Activated CD4-positive, alpha-beta memory T cell treated with anti-CD3 and anti-CD28 coated beads, Interleukin-2, amount 10 ng/mL, durations not matched to agents 7 days and 5 days (primary cell): ENCODE measurements at regions not wholly inside any gene's neighbourhood (a gene's known extent, or its start where the extent isn't known, plus 50 kb on each side); places are given as distances from the start of the nearest gene placed in this dataset.
A peak's percentile ranks its signal among the peaks of the same experiment; 100 is the strongest.
"Not testable (repeated sequence)": the region's sequence is repeated elsewhere in the genome, so short reads cannot be mapped to it uniquely, and the experiment has no call there.

Experiments
- CTCF ChIA-PET: fragments of 350-600 bp; sonication (Branson Sonifier 250); formaldehyde crosslinking; loops from one replicate; lab custom pipeline; 2021; ENCODE audit warnings: antibody characterized with exemption, inconsistent platforms; lab: Charles Lee
- POLR2A ChIA-PET: fragments of 350-600 bp; sonication (Branson Sonifier 250); formaldehyde crosslinking; loops from one replicate; lab custom pipeline; 2021; ENCODE audit warnings: antibody characterized with exemption; lab: Charles Lee
- DNase-seq: peaks from one replicate; pipeline ENCODE4 v3.0.0-alpha.2; 2020
- H3K27ac Mint-ChIP-seq: one replicate; pipeline ENCODE4 v1.8.0; 2021; ENCODE audit warnings: mild to moderate bottlenecking, mixed read lengths
- H3K27me3 Mint-ChIP-seq: one replicate; pipeline ENCODE4 v1.8.0; 2021; ENCODE audit warnings: mixed read lengths
- H3K36me3 Mint-ChIP-seq: one replicate; pipeline ENCODE4 v1.8.0; 2021; ENCODE audit warnings: low read depth, mixed read lengths
- H3K4me1 Mint-ChIP-seq: one replicate; pipeline ENCODE4 v1.8.0; 2021; ENCODE audit warnings: mixed read lengths
- H3K4me3 Mint-ChIP-seq: one replicate; pipeline ENCODE4 v1.8.0; 2021; ENCODE audit warnings: mild to moderate bottlenecking, mixed read lengths
- H3K9me3 Mint-ChIP-seq: one replicate; pipeline ENCODE4 v1.8.0; 2021; ENCODE audit warnings: mixed read lengths

GRCh38 chr22:19591568-19591967 lies 67.4 kb upstream of the CLDN5 start:
- H3K4me3 Mint-ChIP-seq = no peak overlapping the region
- H3K4me1 Mint-ChIP-seq = peaks cover 4% of the 10 kb centered on the region
- ChIA-PET POLR2A (interaction anchor here (0.6 kb wide), 1 partner anchor 595 kb away, joined by 3 read pairs; no protein-coding TSS in a partner anchor), CTCF (no interaction called here)
- no peak for DNase-seq
- H3K9me3 Mint-ChIP-seq = no peaks in the 10 kb centered on the region
- no peaks in the 10 kb centered on the region for H3K36me3 Mint-ChIP-seq
- H3K27ac Mint-ChIP-seq = no peak overlapping the region
- H3K27me3 Mint-ChIP-seq = peaks cover 12% of the 10 kb centered on the region

GRCh38 chr22:19592464-19592863 lies 68.3 kb upstream of the CLDN5 start:
- no peaks in the 10 kb centered on the region for H3K36me3 Mint-ChIP-seq
- H3K4me3 Mint-ChIP-seq = no peak overlapping the region
- ChIA-PET CTCF (interaction anchor here (1.2 kb wide), 1 partner anchor 16 kb away, joined by 3 read pairs; no protein-coding TSS in a partner anchor), POLR2A (interaction anchor here (0.8 kb wide), 1 partner anchor 13 kb away, joined by 3 read pairs; no protein-coding TSS in a partner anchor)
- H3K9me3 Mint-ChIP-seq = no peaks in the 10 kb centered on the region
- H3K27ac Mint-ChIP-seq = no peak overlapping the region
- H3K4me1 Mint-ChIP-seq = peaks cover 11% of the 10 kb centered on the region
- H3K27me3 Mint-ChIP-seq = peaks cover 7% of the 10 kb centered on the region
- DNase-seq = no peak

GRCh38 chr22:19593991-19594569 lies 69.9 kb upstream of the CLDN5 start:
- no peak overlapping the region for H3K27ac Mint-ChIP-seq
- CTCF ChIA-PET = no interaction called here
- no peak for DNase-seq
- POLR2A ChIA-PET = no interaction called here
- H3K36me3 Mint-ChIP-seq = no peaks in the 10 kb centered on the region
- no peaks in the 10 kb centered on the region for H3K9me3 Mint-ChIP-seq
- H3K27me3 Mint-ChIP-seq = peaks cover 5% of the 10 kb centered on the region
- no peak overlapping the region for H3K4me3 Mint-ChIP-seq
- H3K4me1 Mint-ChIP-seq = peaks cover 26% of the 10 kb centered on the region

GRCh38 chr22:19595532-19595931 lies 71.3 kb upstream of the CLDN5 start:
- Mint-ChIP-seq H3K36me3 (no peaks in the 10 kb centered on the region), H3K4me1 (peaks cover 30% of the 10 kb centered on the region), H3K4me3 (no peak overlapping the region), H3K27me3 (no peaks in the 10 kb centered on the region), H3K9me3 (no peaks in the 10 kb centered on the region), H3K27ac (peak overlapping the region; percentile 16)
- ChIA-PET POLR2A (no interaction called here), CTCF (interaction anchor here (1.3 kb wide), 1 partner anchor 35 kb away, joined by 3 read pairs; no protein-coding TSS in a partner anchor)
- no peak for DNase-seq

- H3K9me3 Mint-ChIP-seq = no peaks in the 10 kb centered on the region
- peaks cover 3% of the 10 kb centered on the region for H3K27me3 Mint-ChIP-seq
- H3K36me3 Mint-ChIP-seq = no peaks in the 10 kb centered on the region
- ChIA-PET CTCF (interaction anchor here (1.3 kb wide), 1 partner anchor 33 kb away, joined by 6 read pairs; no protein-coding TSS in a partner anchor), POLR2A (no interaction called here)
- no peak for DNase-seq
- H3K4me1 Mint-ChIP-seq = peaks cover 31% of the 10 kb centered on the region
- H3K4me3 Mint-ChIP-seq = no peak overlapping the region
- H3K27ac Mint-ChIP-seq = peak overlapping the region; percentile 78
Measured at GRCh38 chr22:19596680-19597398, 72.6 kb upstream of the CLDN5 start.

- Mint-ChIP-seq H3K27ac (peak overlapping the region; percentile 78), H3K4me3 (peak overlapping the region; percentile 4), H3K4me1 (peaks cover 31% of the 10 kb centered on the region), H3K27me3 (peaks cover 3% of the 10 kb centered on the region), H3K36me3 (no peaks in the 10 kb centered on the region), H3K9me3 (no peaks in the 10 kb centered on the region)
- POLR2A ChIA-PET = interaction anchor here (1.0 kb wide), 1 partner anchor 32 kb away, joined by 3 read pairs; no protein-coding TSS in a partner anchor
- CTCF ChIA-PET = interaction anchor here (1.3 kb wide), 1 partner anchor 32 kb away, joined by 6 read pairs; no protein-coding TSS in a partner anchor
- DNase-seq = peak; percentile 29
Measured at GRCh38 chr22:19597399-19597735, 73.2 kb upstream of the CLDN5 start.

GRCh38 chr22:19598054-19598855 lies 74.0 kb upstream of the CLDN5 start:
- ChIA-PET CTCF (interaction anchor here (1.3 kb wide), 1 partner anchor 32 kb away, joined by 6 read pairs; no protein-coding TSS in a partner anchor), POLR2A (interaction anchor here (1.0 kb wide), 2 partner anchors 27 to 33 kb away, joined by 3 to 4 read pairs; no protein-coding TSS in a partner anchor)
- peak; percentile 38 for DNase-seq
- Mint-ChIP-seq H3K4me3 (peak overlapping the region; percentile 30), H3K9me3 (no peaks in the 10 kb centered on the region), H3K27ac (peak overlapping the region; percentile 78), H3K36me3 (no peaks in the 10 kb centered on the region), H3K4me1 (peaks cover 38% of the 10 kb centered on the region), H3K27me3 (peaks cover 3% of the 10 kb centered on the region)

GRCh38 chr22:19599004-19599403 lies 74.8 kb upstream of the CLDN5 start:
- CTCF ChIA-PET = no interaction called here
- Mint-ChIP-seq H3K4me3 (no peak overlapping the region), H3K27ac (peak overlapping the region; percentile 78), H3K36me3 (no peaks in the 10 kb centered on the region), H3K4me1 (peaks cover 38% of the 10 kb centered on the region), H3K27me3 (peaks cover 3% of the 10 kb centered on the region), H3K9me3 (no peaks in the 10 kb centered on the region)
- no peak for DNase-seq
- POLR2A ChIA-PET = no interaction called here

GRCh38 chr22:19599626-19600243 lies 75.5 kb upstream of the CLDN5 start:
- no peaks in the 10 kb centered on the region for H3K36me3 Mint-ChIP-seq
- CTCF ChIA-PET = interaction anchor here (0.6 kb wide), 1 partner anchor 35 kb away, joined by 3 read pairs; no protein-coding TSS in a partner anchor
- peaks cover 3% of the 10 kb centered on the region for H3K27me3 Mint-ChIP-seq
- no peak overlapping the region for H3K27ac Mint-ChIP-seq
- POLR2A ChIA-PET = no interaction called here
- H3K4me3 Mint-ChIP-seq = no peak overlapping the region
- H3K9me3 Mint-ChIP-seq = no peaks in the 10 kb centered on the region
- DNase-seq = no peak
- peaks cover 41% of the 10 kb centered on the region for H3K4me1 Mint-ChIP-seq

GRCh38 chr22:19603346-19603745 lies 79.1 kb upstream of the CLDN5 start:
- H3K27me3 Mint-ChIP-seq, CTCF ChIA-PET, DNase-seq, H3K4me3 Mint-ChIP-seq, H3K9me3 Mint-ChIP-seq, H3K27ac Mint-ChIP-seq, H3K36me3 Mint-ChIP-seq, POLR2A ChIA-PET: not testable (repeated sequence)
- H3K4me1 Mint-ChIP-seq = peaks cover 35% of the 10 kb centered on the region

- peaks cover 35% of the 10 kb centered on the region for H3K4me1 Mint-ChIP-seq
- peaks cover 5% of the 10 kb centered on the region for H3K27me3 Mint-ChIP-seq
- no peaks in the 10 kb centered on the region for H3K36me3 Mint-ChIP-seq
- no peak overlapping the region for H3K4me3 Mint-ChIP-seq
- H3K27ac Mint-ChIP-seq = no peak overlapping the region
- ChIA-PET POLR2A (no interaction called here), CTCF (no interaction called here)
- no peaks in the 10 kb centered on the region for H3K9me3 Mint-ChIP-seq
- no peak for DNase-seq
Measured at GRCh38 chr22:19603767-19604166, 79.6 kb upstream of the CLDN5 start.

GRCh38 chr22:19604711-19605268 lies 80.6 kb upstream of the CLDN5 start:
- Mint-ChIP-seq H3K36me3 (no peaks in the 10 kb centered on the region), H3K27ac (no peak overlapping the region), H3K4me1 (peaks cover 36% of the 10 kb centered on the region), H3K27me3 (peaks cover 5% of the 10 kb centered on the region), H3K9me3 (no peaks in the 10 kb centered on the region), H3K4me3 (no peak overlapping the region)
- POLR2A ChIA-PET = no interaction called here
- CTCF ChIA-PET = no interaction called here
- no peak for DNase-seq
